HepG2 (cell line): ENCODE measurements at regions not wholly inside any gene's neighbourhood (a gene's known extent, or its start where the extent isn't known, plus 50 kb on each side); places are given as distances from the start of the nearest gene placed in this dataset.

ENCODE experiments used
- ATAC-seq: fragments of 200-7000 bp; cut with Tn5 transposase; 3 replicates; pipeline ENCODE4 v1.9.1; 2020; ENCODE audit warnings: mild to moderate bottlenecking, moderate library complexity
- BruUV-seq: library from RNA; stranded (reverse); fragments of 400-500 nt; replicated peaks from 2 replicates; lab custom pipeline; 2021; lab: Mats Ljungman, UMichigan
- CTCF ChIA-PET: fragments of 300-600 bp; formaldehyde crosslinking; extraction: SDS; loops from one replicate; lab custom pipeline; 2021; ENCODE audit warnings: low total read pairs, inconsistent platforms, low intra/inter-chr PET ratio; lab: Yijun Ruan, JAX
- POLR2A ChIA-PET: fragments of 350-600 bp; sonication (Branson Sonifier 250); formaldehyde crosslinking; loops from one replicate; lab custom pipeline; 2020; ENCODE audit warnings: antibody characterized with exemption, inconsistent platforms; lab: Yijun Ruan, JAX
- DNase-seq: peaks from one replicate; pipeline ENCODE4 v3.0.0-alpha.2; 2015; ENCODE audit warnings: low spot score
- FAIRE-seq: peaks from 3 replicates; lab custom pipeline; 2011; peaks lifted over from hg19 to GRCh38; lab: Jason Lieb, UNC
- H2AFZ ChIP-seq: one replicate; pipeline ENCODE4 v1.6.1; 2011; ENCODE audit warnings: low read length, inconsistent platforms
- H3K27ac ChIP-seq: fragments of 300-600 bp; 3 replicates; pipeline ENCODE4 v1.8.0; 2011; ENCODE audit warnings: mixed run types, mild to moderate bottlenecking, mixed read lengths, low read length, inconsistent platforms; ENCODE audit not compliant: insufficient read depth; ENCODE audit errors: extremely low read length
- H3K27me3 ChIP-seq, 2 experiments: fragments of 200-600 bp in 1 of 2; 2 replicates in 1 of 2; 3 replicates in 1 of 2; pipeline versions ENCODE4 v1.6.0 to v1.8.0; 2011; ENCODE audit warnings: low read length in 2 of 2, mild to moderate bottlenecking in 2 of 2, moderate library complexity in 2 of 2, inconsistent platforms in 1 of 2; ENCODE audit not compliant: insufficient read depth in 2 of 2, control insufficient read depth in 1 of 2
- H3K36me3 ChIP-seq, 2 experiments: fragments of 200-600 bp in 1 of 2; replicated peaks in 1 of 2; 2 replicates in 1 of 2; 3 replicates in 1 of 2; pipeline versions ENCODE4 v1.5.1 to v1.8.0; 2011; ENCODE audit warnings: low read length in 2 of 2, inconsistent platforms in 1 of 2; ENCODE audit not compliant: insufficient read depth in 2 of 2, control insufficient read depth in 1 of 2
- H3K4me1 ChIP-seq: 2 replicates; pipeline ENCODE4 v1.5.1; 2012; ENCODE audit warnings: low read length, inconsistent platforms; ENCODE audit not compliant: insufficient read depth
- H3K4me2 ChIP-seq: 2 replicates; pipeline ENCODE4 v1.6.0; 2011; ENCODE audit warnings: low read depth, low read length, inconsistent platforms
- H3K4me3 ChIP-seq, 3 experiments: fragments of 200-600 bp in 1 of 3; sonication (generic), shearing (Covaris generic) in 1 of 3; replicated peaks in 1 of 3; 2 replicates each; pipeline ENCODE4 v1.5.1; 2011 to 2016; ENCODE audit warnings: low read length in 3 of 3, inconsistent platforms in 2 of 3, low read depth in 2 of 3, mild to moderate bottlenecking in 2 of 3, control low read depth in 1 of 3, mixed read lengths in 1 of 3; ENCODE audit not compliant: insufficient read depth in 1 of 3
- H3K79me2 ChIP-seq: one replicate; pipeline ENCODE4 v1.6.1; 2011; ENCODE audit warnings: low read length, inconsistent platforms; ENCODE audit not compliant: insufficient read depth
- H3K9ac ChIP-seq: 2 replicates; pipeline ENCODE4 v1.6.0; 2011; ENCODE audit warnings: mild to moderate bottlenecking, low read depth, low read length, inconsistent platforms; ENCODE audit not compliant: insufficient read depth
- H3K9me3 ChIP-seq: 2 replicates; pipeline ENCODE4 v1.5.1; 2012; ENCODE audit warnings: mild to moderate bottlenecking, low read length
- H4K20me1 ChIP-seq: 2 replicates; pipeline ENCODE4 v1.6.0; 2011; ENCODE audit warnings: inconsistent platforms, mild to moderate bottlenecking, low read length, moderate library complexity; ENCODE audit not compliant: insufficient read depth
- CEBPB ChIP-seq: IDR thresholded peaks from 2 replicates; pipeline ENCODE4 v1.6.1; 2011; ENCODE audit warnings: low read depth, low read length, improper control_type of control experiment, borderline replicate concordance
- ZBTB26 ChIP-seq: IDR thresholded peaks from 2 replicates; pipeline ENCODE4 v1.6.1; 2016; ENCODE audit warnings: missing compliant biosample characterization, missing genetic modification reagents, borderline replicate concordance
- ZNF564 ChIP-seq: sonication (generic); formaldehyde crosslinking; IDR thresholded peaks from 2 replicates; pipeline ENCODE4 v1.8.1; 2023; ENCODE audit warnings: mild to moderate bottlenecking, missing genetic modification reagents
- ZNF574 ChIP-seq: sonication (generic); formaldehyde crosslinking; IDR thresholded peaks from 2 replicates; pipeline ENCODE4 v1.4.0; 2020; ENCODE audit warnings: missing genetic modification reagents
- WGBS: methylation state at CpG from one replicate; pipeline ENCODE4 v1.1.6; 2017; ENCODE audit warnings: low lambda C conversion rate; 5-methylcytosine and 5-hydroxymethylcytosine counted together
- in situ Hi-C: cut with HindIII; loops from 2 replicates; pipeline ENCODE4 v1.10.0; 2017; ENCODE audit warnings: low pct_unique_long_range_greater_than_20kb; ENCODE audit not compliant: extremely low pct_ligation_motif_present
- intact Hi-C: fragments of 100-400 bp; cut with micrococcal nuclease; formaldehyde crosslinking; loops from one replicate; pipeline ENCODE4 v1.10.0; 2022; ENCODE audit not compliant: unreplicated experiment

DNA sequence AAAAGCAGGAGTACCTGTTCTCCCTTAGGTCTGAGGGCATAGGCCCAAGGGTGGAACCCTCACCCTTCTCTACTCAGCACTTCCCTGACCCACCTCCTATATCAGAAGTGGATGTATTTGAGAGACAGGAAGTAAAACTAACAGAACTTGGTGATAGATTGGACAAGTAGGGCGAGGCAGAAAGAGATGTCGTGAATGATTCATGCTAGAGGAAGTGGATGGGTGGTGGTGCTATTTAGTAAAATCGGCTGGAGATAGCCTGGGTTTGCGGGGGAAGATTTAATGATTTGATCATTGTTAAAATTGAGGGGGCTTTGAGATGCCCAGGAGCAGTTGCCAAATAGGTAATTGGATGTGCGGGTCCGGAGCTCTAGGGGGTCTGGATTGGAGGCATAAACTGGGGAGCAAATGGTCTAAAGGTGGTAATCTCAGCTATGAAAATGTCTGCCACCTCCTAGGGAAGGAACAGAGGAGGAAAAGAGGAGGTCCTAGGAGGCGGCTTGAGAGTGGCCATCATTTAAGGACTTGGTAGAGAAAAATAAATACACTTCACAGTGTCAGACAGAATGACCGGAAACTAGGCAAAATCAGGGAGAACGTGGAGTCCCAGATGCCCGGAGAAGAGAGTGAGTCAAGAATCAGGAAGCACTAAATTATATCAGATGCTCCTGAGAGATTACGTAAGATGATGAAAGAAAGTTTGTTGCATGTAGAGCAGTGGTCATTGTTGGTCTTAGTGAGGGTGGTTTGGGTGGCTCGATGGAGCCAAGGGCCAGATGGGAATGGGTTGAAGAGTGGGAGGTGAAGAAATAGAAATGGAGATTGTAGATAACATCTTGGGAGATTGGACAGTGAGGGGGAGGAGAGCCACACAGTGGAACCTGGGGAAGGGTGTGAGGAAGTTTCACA, 142.0 kb downstream of the CEP57L1 start:
- ChIA-PET CTCF (no interaction called here), POLR2A (interaction anchor here (1.0 to 1.5 kb wide), 2 partner anchors 13 to 146 kb away, joined by 4 read pairs; no protein-coding TSS in a partner anchor)
- no peak for FAIRE-seq
- intact Hi-C loops = loop anchor here (5.0 kb wide), 1 partner anchor 50 kb away; no protein-coding TSS in a partner anchor
- TF ChIP-seq ZBTB26 (CRISPR knock-in tag) = no peak
- peak; percentile 30; the same call in 1 of the 2 replicates for TF ChIP-seq CEBPB
- no peak for TF ChIP-seq ZNF564 (CRISPR knock-in tag)
- no peak for TF ChIP-seq ZNF574 (CRISPR knock-in tag)
- TF ChIP-seq, all 625 proteins: peak for 1
- H3K79me2 ChIP-seq = no peaks in the 10 kb centered on the region
- BruUV-seq = no TSS peak
- no peak overlapping the region for H2AFZ ChIP-seq
- no peak overlapping the region for H3K27ac ChIP-seq
- 74% methylated on average over 12 of the region's 12 CpGs for WGBS
- no peaks in the 10 kb centered on the region for H3K9me3 ChIP-seq
- H3K9ac ChIP-seq = no peak overlapping the region
- H3K4me3 ChIP-seq = no peak overlapping the region
- DNase-seq (no peak), ATAC-seq (no peak)
- H3K36me3 ChIP-seq = no peaks in the 10 kb centered on the region
- H3K4me1 ChIP-seq = peaks cover 48% of the 10 kb centered on the region
- no peaks in the 10 kb centered on the region for H4K20me1 ChIP-seq
- no peaks in the 10 kb centered on the region for H3K27me3 ChIP-seq
- no peak overlapping the region for H3K4me2 ChIP-seq
- in situ Hi-C loops = no loop called here
